ENCODE measurements at regions not wholly inside any gene's neighbourhood (a gene's known extent, or its start where the extent isn't known, plus 50 kb on each side); places are given as distances from the start of the nearest gene placed in this dataset.
"Not testable (repeated sequence)": the region's sequence is repeated elsewhere in the genome, so short reads cannot be mapped to it uniquely, and the experiment has no call there.

GRCh38 chr6:78251931-78252330, 599.1 kb downstream of the MEI4 start:
- H4K20me1 ChIP-seq (ENCODE audit: insufficient read depth, low read length): no peaks in the 10 kb centered on the region
- DNase-seq: no peak
- no peak overlapping the region for H3K9ac ChIP-seq (ENCODE audit: low read depth, low read length)
- H3K4me3 ChIP-seq (ENCODE audit: low read depth in 1 of 2, low read length in 2 of 2): no peak overlapping the region
- no peak overlapping the region for H3K27ac ChIP-seq (ENCODE audit: low read length)
- no peak overlapping the region for H3K4me2 ChIP-seq (ENCODE audit: insufficient read depth, low read length)
- no peaks in the 10 kb centered on the region for H3K9me3 ChIP-seq (ENCODE audit: insufficient read depth, low read length, severe bottlenecking)
- no peaks in the 10 kb centered on the region for H3K36me3 ChIP-seq (ENCODE audit: insufficient read depth, low read length)
- no peak for TF ChIP-seq EZH2 (IDR thresholded peaks at IDR 0.05; ENCODE audit: borderline replicate concordance, low read depth, low read length, severe bottlenecking)
- TF ChIP-seq, protein P1, sequence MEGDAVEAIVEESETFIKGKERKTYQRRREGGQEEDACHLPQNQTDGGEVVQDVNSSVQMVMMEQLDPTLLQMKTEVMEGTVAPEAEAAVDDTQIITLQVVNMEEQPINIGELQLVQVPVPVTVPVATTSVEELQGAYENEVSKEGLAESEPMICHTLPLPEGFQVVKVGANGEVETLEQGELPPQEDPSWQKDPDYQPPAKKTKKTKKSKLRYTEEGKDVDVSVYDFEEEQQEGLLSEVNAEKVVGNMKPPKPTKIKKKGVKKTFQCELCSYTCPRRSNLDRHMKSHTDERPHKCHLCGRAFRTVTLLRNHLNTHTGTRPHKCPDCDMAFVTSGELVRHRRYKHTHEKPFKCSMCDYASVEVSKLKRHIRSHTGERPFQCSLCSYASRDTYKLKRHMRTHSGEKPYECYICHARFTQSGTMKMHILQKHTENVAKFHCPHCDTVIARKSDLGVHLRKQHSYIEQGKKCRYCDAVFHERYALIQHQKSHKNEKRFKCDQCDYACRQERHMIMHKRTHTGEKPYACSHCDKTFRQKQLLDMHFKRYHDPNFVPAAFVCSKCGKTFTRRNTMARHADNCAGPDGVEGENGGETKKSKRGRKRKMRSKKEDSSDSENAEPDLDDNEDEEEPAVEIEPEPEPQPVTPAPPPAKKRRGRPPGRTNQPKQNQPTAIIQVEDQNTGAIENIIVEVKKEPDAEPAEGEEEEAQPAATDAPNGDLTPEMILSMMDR (IDR thresholded peaks at IDR 0.05; ENCODE audit: borderline replicate concordance, extremely low read depth, low read length, poor library complexity, severe bottlenecking): no peak
- H2AFZ ChIP-seq (ENCODE audit: low read depth, low read length): no peak overlapping the region
- no peaks in the 10 kb centered on the region for H3K79me2 ChIP-seq (ENCODE audit: insufficient read depth, low read length)
- no peaks in the 10 kb centered on the region for H3K27me3 ChIP-seq (ENCODE audit: insufficient read depth, low read length, poor library complexity)
- ATAC-seq (ENCODE audit: insufficient read depth, low read depth): no peak
- H3K4me1 ChIP-seq (ENCODE audit: insufficient read depth, low read length): no peaks in the 10 kb centered on the region

- no peak for DNase-seq
- Histone ChIP-seq H3K4me2 (ENCODE audit: insufficient read depth, low read length) (no peak overlapping the region), H3K36me3 (ENCODE audit: insufficient read depth, low read length) (no peaks in the 10 kb centered on the region), H3K9me3 (ENCODE audit: insufficient read depth, low read length, severe bottlenecking) (no peaks in the 10 kb centered on the region), H3K79me2 (ENCODE audit: insufficient read depth, low read length) (no peaks in the 10 kb centered on the region), H3K4me3 (ENCODE audit: low read depth in 1 of 2, low read length in 2 of 2) (no peak overlapping the region), H3K27ac (ENCODE audit: low read length) (no peak overlapping the region), H4K20me1 (ENCODE audit: insufficient read depth, low read length) (no peaks in the 10 kb centered on the region), H3K9ac (ENCODE audit: low read depth, low read length) (no peak overlapping the region), H3K27me3 (ENCODE audit: insufficient read depth, low read length, poor library complexity) (no peaks in the 10 kb centered on the region), H2AFZ (ENCODE audit: low read depth, low read length) (no peak overlapping the region), H3K4me1 (ENCODE audit: insufficient read depth, low read length) (no peaks in the 10 kb centered on the region)
- TF ChIP-seq, protein P1 (IDR thresholded peaks at IDR 0.05; ENCODE audit: borderline replicate concordance, extremely low read depth, low read length, poor library complexity, severe bottlenecking): no peak
- no peak for TF ChIP-seq EZH2 (IDR thresholded peaks at IDR 0.05; ENCODE audit: borderline replicate concordance, low read depth, low read length, severe bottlenecking)
- no peak for ATAC-seq (ENCODE audit: insufficient read depth, low read depth)
These were observed 600.8 kb downstream of the MEI4 start for GRCh38 chr6:78253618-78254017.

DNA sequence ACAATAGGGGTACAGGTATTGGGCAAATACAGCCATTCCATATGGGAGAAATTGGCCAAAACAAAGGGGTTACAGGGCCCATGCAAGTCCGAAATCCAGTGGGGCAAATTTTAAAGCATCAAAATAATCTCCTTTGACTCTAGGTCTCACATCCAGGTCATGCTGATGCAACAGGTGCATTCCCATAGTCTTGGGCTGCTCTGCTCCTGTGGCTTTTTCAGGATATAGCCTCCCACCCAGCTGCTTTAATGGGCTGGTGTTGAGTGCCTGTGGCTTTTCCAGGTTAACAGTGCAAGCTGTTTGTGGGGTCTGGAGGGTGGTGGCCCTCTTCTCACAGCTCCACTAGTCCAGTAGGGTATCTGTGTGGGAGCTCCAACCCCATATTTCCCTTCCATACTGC, 607.1 kb downstream of the MEI4 start:
- TF ChIP-seq EZH2 (IDR thresholded peaks at IDR 0.05; ENCODE audit: borderline replicate concordance, low read depth, low read length, severe bottlenecking): no peak
- no peaks in the 10 kb centered on the region for H4K20me1 ChIP-seq (ENCODE audit: insufficient read depth, low read length)
- H3K9ac ChIP-seq (ENCODE audit: low read depth, low read length): no peak overlapping the region
- H3K4me2 ChIP-seq (ENCODE audit: insufficient read depth, low read length): no peak overlapping the region
- H3K4me3 ChIP-seq (ENCODE audit: low read depth in 1 of 2, low read length in 2 of 2): no peak overlapping the region
- H2AFZ ChIP-seq (ENCODE audit: low read depth, low read length): no peak overlapping the region
- no peaks in the 10 kb centered on the region for H3K27me3 ChIP-seq (ENCODE audit: insufficient read depth, low read length, poor library complexity)
- no peaks in the 10 kb centered on the region for H3K36me3 ChIP-seq (ENCODE audit: insufficient read depth, low read length)
- no peaks in the 10 kb centered on the region for H3K9me3 ChIP-seq (ENCODE audit: insufficient read depth, low read length, severe bottlenecking)
- no peak for DNase-seq
- H3K27ac ChIP-seq (ENCODE audit: low read length): no peak overlapping the region
- H3K79me2 ChIP-seq (ENCODE audit: insufficient read depth, low read length): no peaks in the 10 kb centered on the region
- H3K4me1 ChIP-seq (ENCODE audit: insufficient read depth, low read length): no peaks in the 10 kb centered on the region
- ATAC-seq (ENCODE audit: insufficient read depth, low read depth): no peak

GRCh38 chr6:78260427-78260826, 606.9 kb upstream of the IRAK1BP1 start:
- not testable (repeated sequence) for H3K27me3 ChIP-seq (ENCODE audit: insufficient read depth, low read length, poor library complexity); H4K20me1 ChIP-seq (ENCODE audit: insufficient read depth, low read length); H3K9ac ChIP-seq (ENCODE audit: low read depth, low read length); H2AFZ ChIP-seq (ENCODE audit: low read depth, low read length); H3K4me1 ChIP-seq (ENCODE audit: insufficient read depth, low read length); H3K4me2 ChIP-seq (ENCODE audit: insufficient read depth, low read length); DNase-seq; H3K27ac ChIP-seq (ENCODE audit: low read length); H3K9me3 ChIP-seq (ENCODE audit: insufficient read depth, low read length, severe bottlenecking); H3K4me3 ChIP-seq (ENCODE audit: low read depth in 1 of 2, low read length in 2 of 2); H3K79me2 ChIP-seq (ENCODE audit: insufficient read depth, low read length); H3K36me3 ChIP-seq (ENCODE audit: insufficient read depth, low read length); ATAC-seq (ENCODE audit: insufficient read depth, low read depth)

Measured in DND-41 (cell line).